ENCODE measurements at regions not wholly inside any gene's neighbourhood (a gene's known extent, or its start where the extent isn't known, plus 50 kb on each side); places are given as distances from the start of the nearest gene placed in this dataset.
"Not testable (repeated sequence)": the region's sequence is repeated elsewhere in the genome, so short reads cannot be mapped to it uniquely, and the experiment has no call there.

- DNase-seq, result peak; percentile 65
These were observed 88.7 kb upstream of the TNIK start for GRCh38 chr3:171548917-171549316.

DNA sequence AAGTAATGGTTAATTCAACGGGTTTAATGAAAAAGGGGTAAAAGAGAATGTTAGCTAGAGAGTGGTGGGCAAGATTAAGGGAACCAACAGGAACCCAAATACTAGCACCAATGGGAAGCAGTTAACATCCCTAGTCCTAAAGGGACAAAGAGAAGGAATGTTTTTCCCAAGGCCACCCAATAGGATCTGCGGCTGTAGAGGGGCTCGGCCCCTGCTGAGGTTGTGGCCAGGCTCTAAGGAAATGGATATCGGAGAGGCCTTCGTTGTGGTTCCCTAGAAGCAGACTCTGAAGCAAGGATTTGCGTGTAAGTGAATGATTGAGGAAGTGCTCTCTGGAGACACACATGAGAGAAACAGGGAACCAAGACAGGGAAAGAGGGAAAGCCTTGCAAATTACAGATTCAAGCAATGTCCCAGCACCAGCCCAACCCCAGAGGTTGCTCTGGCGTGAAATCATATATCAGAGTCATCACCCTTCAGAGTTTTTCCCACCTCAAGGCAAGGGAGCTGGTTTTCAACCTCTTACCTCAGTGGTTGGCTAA lies 83.6 kb upstream of the TNIK start:
- no peak for DNase-seq

DNA sequence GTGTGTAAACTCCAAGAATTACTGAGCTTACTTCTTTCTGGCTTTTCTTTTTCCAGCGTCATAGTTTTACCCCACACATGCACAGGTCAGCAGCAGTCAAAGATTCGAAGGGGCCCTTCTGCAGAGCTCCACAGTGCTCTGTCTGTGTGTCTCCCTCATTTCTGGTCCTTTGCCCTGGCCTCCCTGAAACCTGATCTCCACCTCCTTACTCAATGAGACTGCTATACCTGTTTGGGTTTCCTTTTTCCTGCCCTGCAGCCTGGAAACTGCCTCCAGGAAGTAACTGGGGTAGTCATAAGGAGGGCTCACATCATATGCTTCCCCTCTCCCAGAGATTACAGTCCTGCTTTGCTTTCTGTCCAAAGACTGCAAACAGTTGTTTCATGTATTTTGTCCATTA lies 82.8 kb upstream of the TNIK start:
- DNase-seq, result no peak

GRCh38 chr3:171541647-171542046 lies 81.4 kb upstream of the TNIK start:
- no peak for DNase-seq

DNA sequence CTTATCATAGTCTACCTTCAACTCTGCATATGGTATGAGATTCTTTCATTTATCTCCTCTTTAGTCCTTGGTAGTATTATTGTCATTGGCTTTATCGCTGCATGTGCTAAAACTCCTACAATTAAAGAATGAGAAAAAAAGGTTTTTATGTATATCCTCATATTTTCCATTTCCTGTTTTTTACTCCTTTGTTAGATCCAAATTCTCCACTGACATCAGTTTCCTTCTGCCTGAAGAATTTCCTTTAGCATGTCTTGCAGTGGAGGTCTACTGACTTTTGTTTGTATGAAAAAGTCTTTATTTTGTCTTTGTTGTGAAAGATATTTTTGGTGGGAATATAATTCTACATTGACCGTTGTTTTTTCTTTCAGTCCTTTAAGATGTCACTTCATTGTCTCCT lies 81.0 kb upstream of the TNIK start:
- no peak for DNase-seq

DNA sequence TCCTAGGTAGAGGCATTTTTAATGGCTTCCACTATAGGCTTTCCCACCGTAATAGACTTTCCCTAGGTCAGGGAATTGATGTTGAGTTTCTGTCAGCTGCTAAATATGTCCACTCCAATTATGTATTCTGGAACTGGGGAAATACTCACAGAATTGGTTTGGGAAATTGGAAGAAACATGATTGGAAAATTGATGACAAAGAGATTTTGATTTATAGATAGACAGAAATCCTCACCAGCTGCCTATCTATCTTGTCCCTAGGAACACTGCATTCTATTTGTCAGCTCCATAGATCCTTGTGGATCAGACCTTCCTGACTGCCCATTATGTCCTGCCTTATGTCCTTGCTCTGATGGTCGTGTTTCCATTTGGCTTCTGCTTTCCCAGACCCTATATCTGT lies 75.6 kb upstream of the TNIK start:
- no peak for DNase-seq

GRCh38 chr3:171535133-171535532 lies 74.9 kb upstream of the TNIK start:
- DNase-seq, result no peak

GRCh38 chr3:171533702-171534101 lies 73.5 kb upstream of the TNIK start:
- DNase-seq, result no peak

DNA sequence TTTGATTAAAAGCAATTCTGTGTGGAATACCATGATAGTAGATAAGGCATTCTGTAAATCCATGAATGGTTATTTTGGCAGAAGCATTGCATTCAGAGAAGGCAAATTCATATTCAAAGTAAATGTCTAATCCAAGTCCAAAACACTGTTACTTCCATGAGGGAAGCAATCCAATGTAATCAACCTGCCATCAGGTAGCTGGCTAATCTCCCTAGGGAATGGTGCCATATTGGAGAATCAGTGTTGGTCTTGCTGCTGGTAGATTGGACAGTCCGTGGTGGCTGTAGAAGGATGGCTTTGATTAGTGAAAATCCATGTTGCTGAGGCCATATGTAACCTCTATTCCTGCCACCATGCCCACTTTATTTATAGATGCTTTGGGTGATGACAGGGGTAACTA lies 72.1 kb upstream of the TNIK start:
- no peak for DNase-seq

- DNase-seq, result no peak
These were observed 71.5 kb upstream of the TNIK start for GRCh38 chr3:171531716-171532115.

DNA sequence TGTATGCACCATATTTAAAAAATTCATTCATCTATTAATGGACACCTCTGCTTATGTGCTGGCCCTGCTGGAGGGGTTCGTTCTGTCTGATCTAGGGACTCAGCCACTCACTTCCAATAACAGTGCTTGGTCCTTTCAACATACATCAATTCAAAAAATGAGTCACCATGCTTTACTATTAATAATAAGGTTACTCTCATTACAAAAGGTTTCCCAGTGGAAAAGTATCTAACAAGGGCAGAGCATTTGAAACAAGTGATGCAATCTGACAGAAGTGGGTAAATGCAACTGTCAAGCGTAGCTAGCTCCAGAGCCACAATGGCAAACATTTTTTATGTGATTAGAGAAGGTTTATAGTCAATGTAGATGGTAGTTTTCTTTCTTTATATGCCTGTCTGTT lies 67.9 kb upstream of the TNIK start:
- DNase-seq, result no peak

DNA sequence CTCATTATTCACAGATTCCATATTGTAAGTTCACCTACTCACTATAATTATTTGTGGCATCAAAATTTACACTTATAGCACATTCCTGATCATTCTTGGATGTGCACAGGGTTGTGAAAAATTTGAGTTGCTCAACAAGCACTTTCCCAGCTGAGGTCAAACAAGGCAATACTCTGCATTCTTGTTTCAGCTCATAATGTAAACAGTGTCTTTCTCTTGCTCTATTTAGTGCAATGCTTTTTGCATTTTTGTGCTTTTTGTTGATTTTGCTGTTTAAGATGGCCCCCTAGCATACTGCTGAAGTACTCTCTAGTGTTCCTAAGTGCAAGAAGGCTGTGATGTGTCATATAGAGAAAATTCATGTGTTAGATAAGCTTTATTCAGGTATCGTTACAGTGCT lies 66.7 kb upstream of the TNIK start:
- no peak for DNase-seq

DNA sequence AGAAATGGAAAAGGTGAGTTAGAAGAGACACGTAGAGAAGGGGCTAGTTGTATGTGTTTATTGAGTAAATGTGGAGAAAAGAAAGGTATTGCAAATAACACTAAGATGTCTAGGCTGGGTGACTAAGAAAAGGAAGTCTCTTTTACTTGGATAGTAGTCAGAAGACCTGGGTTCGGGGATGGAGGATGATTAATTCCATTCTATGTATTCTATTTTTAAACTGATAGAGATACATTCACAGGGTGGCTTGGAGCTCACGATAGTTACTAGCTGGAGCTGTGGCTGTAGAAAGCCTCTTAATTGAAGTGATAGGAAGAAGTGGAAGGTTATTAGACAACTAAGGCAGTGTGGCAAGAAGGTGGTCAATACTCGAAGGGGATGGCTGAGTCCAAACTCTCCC lies 65.9 kb upstream of the TNIK start:
- no peak for DNase-seq

- no peak for DNase-seq
These were observed 65.2 kb upstream of the TNIK start for GRCh38 chr3:171525437-171525836.

DNA sequence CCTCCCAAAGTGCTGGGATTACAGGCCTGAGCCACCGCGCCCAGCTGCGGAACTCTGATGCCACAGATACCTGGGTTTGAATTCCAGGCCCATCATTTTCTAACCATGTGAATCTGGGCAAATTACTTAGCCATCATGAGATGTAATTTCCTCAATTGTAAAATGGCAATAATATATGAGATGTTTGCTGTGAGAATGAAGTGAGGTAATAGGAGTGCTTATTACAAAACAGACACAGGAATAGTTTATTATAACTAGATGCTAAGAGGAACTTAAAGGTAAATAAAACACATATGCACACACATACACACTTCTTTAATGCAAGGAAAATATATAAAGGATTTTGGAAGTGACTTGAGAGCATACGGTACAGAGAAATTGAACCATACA lies 64.7 kb upstream of the TNIK start:
- no peak for DNase-seq

DNA sequence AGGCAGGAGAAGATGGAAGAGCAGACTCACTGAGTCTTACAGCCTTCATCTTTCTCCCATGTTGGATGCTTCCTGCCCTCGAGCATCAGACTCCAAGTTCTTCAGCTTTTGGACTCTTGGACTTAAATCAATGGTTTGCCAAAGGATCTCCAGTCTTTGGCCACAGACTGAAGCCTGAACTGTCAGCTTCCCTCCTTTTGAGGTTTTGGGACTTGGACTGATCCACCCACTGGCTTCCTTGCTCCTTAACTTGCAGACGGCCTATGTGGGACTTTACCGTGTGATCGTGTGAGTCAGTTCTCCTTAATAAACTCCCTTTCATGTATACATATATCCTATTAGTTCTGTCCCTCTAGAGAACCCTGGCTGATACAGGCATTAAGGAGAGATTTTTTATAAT lies 62.4 kb upstream of the TNIK start:
- DNase-seq, result no peak

GRCh38 chr3:171519423-171519822 lies 59.2 kb upstream of the TNIK start:
- DNase-seq, result not testable (repeated sequence)

DNA sequence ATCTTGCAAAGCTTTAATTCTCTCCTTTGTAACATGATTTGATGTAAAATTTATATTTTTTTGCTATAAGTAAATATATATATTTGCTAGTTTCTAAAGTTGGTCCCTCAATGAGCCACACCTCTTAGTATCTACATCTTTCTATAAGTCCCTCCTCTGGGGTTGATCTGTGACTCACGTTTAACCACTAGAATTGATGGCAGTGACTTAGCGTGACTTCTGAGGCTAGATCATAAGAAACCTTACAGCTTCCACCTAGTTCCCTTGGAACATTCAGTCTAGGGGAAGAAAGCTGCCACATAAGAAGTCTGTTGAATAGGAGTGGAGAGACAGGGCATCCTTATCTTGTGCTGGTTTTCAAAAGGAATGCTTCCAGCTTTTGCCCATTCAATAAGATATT lies 56.6 kb upstream of the TNIK start:
- no peak for DNase-seq

DNA sequence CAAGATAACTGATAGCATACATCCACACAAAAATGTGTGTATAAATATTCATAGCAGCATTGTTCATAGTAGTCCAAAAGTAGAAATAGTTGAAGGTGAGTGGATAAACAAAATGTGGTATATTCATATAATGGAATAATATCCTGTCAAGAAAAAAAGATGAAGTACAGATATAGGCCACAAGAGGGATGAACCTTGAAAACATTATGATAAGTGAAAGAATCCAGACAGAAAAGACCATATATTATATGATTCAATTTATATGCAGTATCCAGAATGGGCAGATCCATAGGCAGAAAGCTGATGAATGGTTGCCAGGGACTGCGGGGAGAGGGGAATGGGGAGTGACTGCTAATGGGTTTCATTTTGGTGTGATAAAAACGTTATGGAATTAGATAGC lies 54.3 kb upstream of the TNIK start:
- no peak for DNase-seq

- no peak for DNase-seq
These were observed 51.2 kb upstream of the TNIK start for GRCh38 chr3:171511450-171511849.
